ENCODE measurements at regions not wholly inside any gene's neighbourhood (a gene's known extent, or its start where the extent isn't known, plus 50 kb on each side); places are given as distances from the start of the nearest gene placed in this dataset.

GRCh38 chr7:18196638-18197037 is 169.0 kb upstream of the PRPS1L1 start:
- no peak for TF ChIP-seq POLR2A (IDR thresholded peaks at IDR 0.05)
- no peak for TF ChIP-seq CTCF (IDR thresholded peaks at IDR 0.05)
- TF ChIP-seq POLR2AphosphoS5 (IDR thresholded peaks at IDR 0.05) = no peak
